HepG2 (cell line): ENCODE measurements at regions not wholly inside any gene's neighbourhood (a gene's known extent, or its start where the extent isn't known, plus 50 kb on each side); places are given as distances from the start of the nearest gene placed in this dataset.

ENCODE experiments used
- ARNTL ChIP-seq: sonication (generic); formaldehyde crosslinking; IDR thresholded peaks from 2 replicates; pipeline ENCODE4 v1.4.0; 2020; ENCODE audit warnings: mild to moderate bottlenecking, missing genetic modification reagents
- KLF12 ChIP-seq: sonication (generic); formaldehyde crosslinking; IDR thresholded peaks from 2 replicates; pipeline ENCODE4 v1.4.0; 2020; ENCODE audit warnings: missing genetic modification reagents, borderline replicate concordance
- MEF2D ChIP-seq: sonication (generic); formaldehyde crosslinking; IDR thresholded peaks from 2 replicates; pipeline ENCODE4 v1.5.1; 2020; ENCODE audit warnings: mild to moderate bottlenecking, missing genetic modification reagents
- MIER2 ChIP-seq: IDR thresholded peaks from 2 replicates; pipeline ENCODE4 v1.6.1; 2016; ENCODE audit warnings: missing biosample characterization, missing genetic modification reagents
- POLR2AphosphoS2 ChIP-seq: IDR thresholded peaks from 2 replicates; pipeline ENCODE4 v1.6.1; 2011; ENCODE audit warnings: low read depth, low read length, improper control_type of control experiment
- SNRNP70 ChIP-seq: fragments of 200-400 bp; formaldehyde crosslinking; IDR thresholded peaks from 2 replicates; pipeline ENCODE4 v1.6.1; 2017; ENCODE audit warnings: mild to moderate bottlenecking, low read depth, low read length, moderate library complexity
- SRSF9 ChIP-seq: fragments of 200-400 bp; formaldehyde crosslinking; IDR thresholded peaks from 2 replicates; pipeline ENCODE4 v1.6.1; 2018; ENCODE audit warnings: borderline replicate concordance, mild to moderate bottlenecking, low read depth, low read length; ENCODE audit not compliant: insufficient read depth, poor library complexity, severe bottlenecking
- TCF7 ChIP-seq: sonication (generic); IDR thresholded peaks from 2 replicates; pipeline ENCODE4 v1.6.1; 2016; ENCODE audit warnings: antibody characterized with exemption, low read depth
- THAP7 ChIP-seq: sonication (generic); formaldehyde crosslinking; IDR thresholded peaks from 2 replicates; pipeline ENCODE4 v1.8.1; 2023; ENCODE audit warnings: mild to moderate bottlenecking, missing genetic modification reagents
- THRA ChIP-seq: sonication (generic); formaldehyde crosslinking; IDR thresholded peaks from 2 replicates; pipeline ENCODE4 v1.4.0; 2020; ENCODE audit warnings: missing genetic modification reagents, borderline replicate concordance
- ZBTB3 ChIP-seq: sonication (generic); formaldehyde crosslinking; IDR thresholded peaks from 2 replicates; pipeline ENCODE4 v1.4.0; 2020; ENCODE audit warnings: low read depth, mild to moderate bottlenecking, moderate library complexity, missing genetic modification reagents, borderline replicate concordance
- ZMYM4 ChIP-seq: sonication (generic); formaldehyde crosslinking; IDR thresholded peaks from 2 replicates; pipeline ENCODE4 v1.8.1; 2023; ENCODE audit warnings: mild to moderate bottlenecking, missing genetic modification reagents
- ZNF160 ChIP-seq: sonication (generic); formaldehyde crosslinking; IDR thresholded peaks from 2 replicates; pipeline ENCODE4 v1.8.0; 2022; ENCODE audit warnings: mild to moderate bottlenecking, inconsistent platforms, missing genetic modification reagents
- ZNF296 ChIP-seq: sonication (generic); formaldehyde crosslinking; conservative IDR thresholded peaks from 2 replicates; pipeline ENCODE4 v1.5.0; 2020; ENCODE audit warnings: mild to moderate bottlenecking, missing genetic modification reagents
- ZNF432 ChIP-seq: sonication (generic); formaldehyde crosslinking; IDR thresholded peaks from 2 replicates; pipeline ENCODE4 v1.5.0; 2020; ENCODE audit warnings: missing genetic modification reagents, mild to moderate bottlenecking, borderline replicate concordance
- ZNF496 ChIP-seq: sonication (generic); formaldehyde crosslinking; IDR thresholded peaks from 2 replicates; pipeline ENCODE4 v1.8.1; 2023; ENCODE audit warnings: mild to moderate bottlenecking, moderate library complexity, missing genetic modification reagents; ENCODE audit not compliant: insufficient replicate concordance
- ZNF614 ChIP-seq: IDR thresholded peaks from 2 replicates; pipeline ENCODE4 v1.6.1; 2018; ENCODE audit warnings: missing biosample characterization, missing genetic modification reagents, inconsistent platforms, borderline replicate concordance
- TF ChIP-seq, protein P1 (sequence below): sonication (generic); formaldehyde crosslinking; IDR thresholded peaks from 2 replicates; pipeline ENCODE4 v1.4.0; 2020; ENCODE audit warnings: missing genetic modification reagents
- TF ChIP-seq, protein P2 (sequence below): sonication (generic); formaldehyde crosslinking; IDR thresholded peaks from 2 replicates; pipeline ENCODE4 v1.9.0; 2021; ENCODE audit warnings: missing genetic modification reagents, mild to moderate bottlenecking, borderline replicate concordance
- TF ChIP-seq, protein P3 (sequence below): sonication (generic); IDR thresholded peaks from 2 replicates; pipeline ENCODE4 v1.6.1; 2016; ENCODE audit warnings: low read depth, borderline replicate concordance
- TF ChIP-seq, protein P4 (sequence below): sonication (generic); formaldehyde crosslinking; IDR thresholded peaks from 2 replicates; pipeline ENCODE4 v1.8.0; 2022; ENCODE audit warnings: mild to moderate bottlenecking, missing genetic modification reagents, borderline replicate concordance

- TF ChIP-seq, protein P1, sequence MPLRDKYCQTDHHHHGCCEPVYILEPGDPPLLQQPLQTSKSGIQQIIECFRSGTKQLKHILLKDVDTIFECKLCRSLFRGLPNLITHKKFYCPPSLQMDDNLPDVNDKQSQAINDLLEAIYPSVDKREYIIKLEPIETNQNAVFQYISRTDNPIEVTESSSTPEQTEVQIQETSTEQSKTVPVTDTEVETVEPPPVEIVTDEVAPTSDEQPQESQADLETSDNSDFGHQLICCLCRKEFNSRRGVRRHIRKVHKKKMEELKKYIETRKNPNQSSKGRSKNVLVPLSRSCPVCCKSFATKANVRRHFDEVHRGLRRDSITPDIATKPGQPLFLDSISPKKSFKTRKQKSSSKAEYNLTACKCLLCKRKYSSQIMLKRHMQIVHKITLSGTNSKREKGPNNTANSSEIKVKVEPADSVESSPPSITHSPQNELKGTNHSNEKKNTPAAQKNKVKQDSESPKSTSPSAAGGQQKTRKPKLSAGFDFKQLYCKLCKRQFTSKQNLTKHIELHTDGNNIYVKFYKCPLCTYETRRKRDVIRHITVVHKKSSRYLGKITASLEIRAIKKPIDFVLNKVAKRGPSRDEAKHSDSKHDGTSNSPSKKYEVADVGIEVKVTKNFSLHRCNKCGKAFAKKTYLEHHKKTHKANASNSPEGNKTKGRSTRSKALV (CRISPR knock-in tag), result no peak
- no peak for TF ChIP-seq SNRNP70
- peak; percentile 65 for TF ChIP-seq ZMYM4 (CRISPR knock-in tag)
- no peak for TF ChIP-seq KLF12
- TF ChIP-seq ARNTL (CRISPR knock-in tag), result peak; percentile 78
- no peak for TF ChIP-seq ZNF296 (CRISPR knock-in tag)
- no peak for TF ChIP-seq ZNF432 (CRISPR knock-in tag)
- 0 out of 2 replicates have a peak, but pooled peaks have one; percentile 28 for TF ChIP-seq THAP7 (CRISPR knock-in tag)
- no peak for TF ChIP-seq SRSF9
- no peak for TF ChIP-seq ZNF496 (CRISPR knock-in tag)
- TF ChIP-seq, protein P2, sequence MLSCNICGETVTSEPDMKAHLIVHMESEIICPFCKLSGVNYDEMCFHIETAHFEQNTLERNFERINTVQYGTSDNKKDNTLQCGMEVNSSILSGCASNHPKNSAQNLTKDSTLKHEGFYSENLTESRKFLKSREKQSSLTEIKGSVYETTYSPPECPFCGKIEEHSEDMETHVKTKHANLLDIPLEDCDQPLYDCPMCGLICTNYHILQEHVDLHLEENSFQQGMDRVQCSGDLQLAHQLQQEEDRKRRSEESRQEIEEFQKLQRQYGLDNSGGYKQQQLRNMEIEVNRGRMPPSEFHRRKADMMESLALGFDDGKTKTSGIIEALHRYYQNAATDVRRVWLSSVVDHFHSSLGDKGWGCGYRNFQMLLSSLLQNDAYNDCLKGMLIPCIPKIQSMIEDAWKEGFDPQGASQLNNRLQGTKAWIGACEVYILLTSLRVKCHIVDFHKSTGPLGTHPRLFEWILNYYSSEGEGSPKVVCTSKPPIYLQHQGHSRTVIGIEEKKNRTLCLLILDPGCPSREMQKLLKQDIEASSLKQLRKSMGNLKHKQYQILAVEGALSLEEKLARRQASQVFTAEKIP (CRISPR knock-in tag), result no peak
- TF ChIP-seq ZNF614 (CRISPR knock-in tag), result 0 out of 2 replicates have a peak, but pooled peaks have one; percentile 36
- no peak for TF ChIP-seq ZNF160 (CRISPR knock-in tag)
- TF ChIP-seq ZBTB3, result no peak
- TF ChIP-seq, protein P3, sequence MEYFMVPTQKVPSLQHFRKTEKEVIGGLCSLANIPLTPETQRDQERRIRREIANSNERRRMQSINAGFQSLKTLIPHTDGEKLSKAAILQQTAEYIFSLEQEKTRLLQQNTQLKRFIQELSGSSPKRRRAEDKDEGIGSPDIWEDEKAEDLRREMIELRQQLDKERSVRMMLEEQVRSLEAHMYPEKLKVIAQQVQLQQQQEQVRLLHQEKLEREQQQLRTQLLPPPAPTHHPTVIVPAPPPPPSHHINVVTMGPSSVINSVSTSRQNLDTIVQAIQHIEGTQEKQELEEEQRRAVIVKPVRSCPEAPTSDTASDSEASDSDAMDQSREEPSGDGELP, result no peak
- TF ChIP-seq THRA (CRISPR knock-in tag), result no peak; the same call in 1 of the 2 replicates
- TF ChIP-seq, protein P4, sequence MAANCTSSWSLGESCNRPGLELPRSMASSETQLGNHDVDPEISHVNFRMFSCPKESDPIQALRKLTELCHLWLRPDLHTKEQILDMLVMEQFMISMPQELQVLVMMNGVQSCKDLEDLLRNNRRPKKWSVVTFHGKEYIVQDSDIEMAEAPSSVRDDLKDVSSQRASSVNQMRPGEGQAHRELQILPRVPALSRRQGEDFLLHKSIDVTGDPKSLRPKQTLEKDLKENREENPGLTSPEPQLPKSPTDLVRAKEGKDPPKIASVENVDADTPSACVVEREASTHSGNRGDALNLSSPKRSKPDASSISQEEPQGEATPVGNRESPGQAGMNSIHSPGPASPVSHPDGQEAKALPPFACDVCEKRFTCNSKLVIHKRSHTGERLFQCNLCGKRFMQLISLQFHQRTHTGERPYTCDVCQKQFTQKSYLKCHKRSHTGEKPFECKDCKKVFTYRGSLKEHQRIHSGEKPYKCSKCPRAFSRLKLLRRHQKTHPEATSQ, result no peak
- TF ChIP-seq TCF7, result no peak
- 0 out of 2 replicates have a peak, but pooled peaks have one; percentile 42 for TF ChIP-seq MIER2 (CRISPR knock-in tag)
- TF ChIP-seq POLR2AphosphoS2, result no peak
- no peak for TF ChIP-seq MEF2D
Measured at GRCh38 chr14:89491711-89492381, 74.8 kb upstream of the FOXN3 start (continued).
